ENCODE measurements at regions not wholly inside any gene's neighbourhood (a gene's known extent, or its start where the extent isn't known, plus 50 kb on each side); places are given as distances from the start of the nearest gene placed in this dataset.
A peak's percentile ranks its signal among the peaks of the same experiment; 100 is the strongest.

- no peaks in the 10 kb centered on the region for H3K4me1 Mint-ChIP-seq
- no peak overlapping the region for H3K4me3 Mint-ChIP-seq
- no peaks in the 10 kb centered on the region for H3K27me3 Mint-ChIP-seq
- H3K9me3 Mint-ChIP-seq, result no peaks in the 10 kb centered on the region
- ATAC-seq (replicated peaks), result no peak
- H3K36me3 Mint-ChIP-seq (ENCODE audit: low read depth), result no peaks in the 10 kb centered on the region
- H3K27ac Mint-ChIP-seq, result no peak overlapping the region
These were observed 53.5 kb upstream of the FAM9B start for GRCh38 chrX:9087271-9088040.

DNA sequence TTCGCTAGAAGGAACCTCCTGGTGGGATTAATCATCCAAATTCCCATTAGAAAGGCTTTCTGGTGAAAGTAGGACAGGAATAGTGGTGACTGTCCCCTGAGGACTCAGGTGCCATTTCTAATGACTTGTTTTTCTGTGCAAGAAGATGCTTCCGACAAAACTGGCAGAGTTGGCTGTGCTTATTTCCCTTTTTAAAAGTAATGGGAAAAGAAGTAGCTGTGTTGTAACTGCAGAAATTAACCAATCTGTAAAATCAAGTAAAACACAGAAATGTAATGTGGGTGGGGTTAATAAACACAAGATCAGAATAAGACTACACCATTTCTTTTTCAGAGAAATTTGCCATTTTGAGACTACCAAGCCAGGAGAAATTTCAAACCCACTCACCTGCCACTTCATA lies 55.0 kb upstream of the FAM9B start:
- Mint-ChIP-seq H3K4me3 (no peak overlapping the region), H3K9me3 (no peaks in the 10 kb centered on the region), H3K36me3 (ENCODE audit: low read depth) (no peaks in the 10 kb centered on the region), H3K27ac (no peak overlapping the region), H3K4me1 (no peaks in the 10 kb centered on the region), H3K27me3 (no peaks in the 10 kb centered on the region)
- no peak for ATAC-seq (replicated peaks)

DNA sequence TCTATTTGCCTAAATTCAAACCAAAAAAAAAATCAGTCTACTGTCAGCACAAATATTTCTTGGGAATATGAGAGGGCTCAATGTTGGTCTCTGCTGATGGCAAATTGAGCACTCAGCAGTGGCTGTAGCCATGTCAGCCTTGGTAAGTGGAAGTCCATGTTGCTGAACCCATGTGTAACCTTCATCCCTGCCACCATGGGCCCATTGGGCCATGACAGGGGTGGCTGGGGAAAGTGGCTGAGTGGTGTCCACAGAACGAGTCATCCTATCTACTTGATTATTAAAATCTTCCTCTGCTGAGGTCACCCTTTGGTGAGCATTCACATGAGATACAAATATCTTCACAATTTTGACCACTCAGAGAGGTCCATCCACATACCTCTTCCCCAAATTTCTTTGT lies 56.8 kb upstream of the FAM9B start:
- ATAC-seq (replicated peaks), result no peak
- no peak overlapping the region for H3K27ac Mint-ChIP-seq
- no peaks in the 10 kb centered on the region for H3K4me1 Mint-ChIP-seq
- no peaks in the 10 kb centered on the region for H3K36me3 Mint-ChIP-seq (ENCODE audit: low read depth)
- no peak overlapping the region for H3K4me3 Mint-ChIP-seq
- peaks cover 3% of the 10 kb centered on the region for H3K9me3 Mint-ChIP-seq
- H3K27me3 Mint-ChIP-seq, result no peaks in the 10 kb centered on the region

- Mint-ChIP-seq H3K27me3 (no peaks in the 10 kb centered on the region), H3K4me1 (no peaks in the 10 kb centered on the region), H3K36me3 (ENCODE audit: low read depth) (no peaks in the 10 kb centered on the region), H3K27ac (no peak overlapping the region), H3K9me3 (peaks cover 3% of the 10 kb centered on the region), H3K4me3 (no peak overlapping the region)
- ATAC-seq (replicated peaks), result no peak
These were observed 57.3 kb upstream of the FAM9B start for GRCh38 chrX:9091258-9091657.

DNA sequence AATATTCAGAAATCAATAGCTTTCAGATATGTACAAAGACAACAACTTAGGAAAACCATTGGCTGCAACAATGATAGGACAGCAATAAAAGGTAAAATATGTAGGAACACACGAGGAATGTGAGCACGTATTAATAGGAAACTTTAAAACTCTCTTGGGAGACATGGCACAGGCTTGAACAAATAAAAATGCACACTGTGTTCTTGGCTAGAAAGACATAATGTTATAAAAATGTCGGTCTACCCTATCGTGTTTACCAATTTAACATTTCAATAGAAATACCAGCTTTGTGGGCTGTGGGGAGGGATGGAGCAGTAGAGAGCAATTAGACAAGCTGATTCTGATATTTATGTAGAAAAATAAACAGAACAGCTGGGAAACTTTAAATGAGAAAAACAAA lies 69.0 kb upstream of the FAM9B start:
- Mint-ChIP-seq H3K27me3 (no peaks in the 10 kb centered on the region), H3K36me3 (ENCODE audit: low read depth) (no peaks in the 10 kb centered on the region), H3K4me3 (no peak overlapping the region), H3K27ac (no peak overlapping the region), H3K9me3 (no peaks in the 10 kb centered on the region), H3K4me1 (no peaks in the 10 kb centered on the region)
- ATAC-seq (replicated peaks), result no peak

DNA sequence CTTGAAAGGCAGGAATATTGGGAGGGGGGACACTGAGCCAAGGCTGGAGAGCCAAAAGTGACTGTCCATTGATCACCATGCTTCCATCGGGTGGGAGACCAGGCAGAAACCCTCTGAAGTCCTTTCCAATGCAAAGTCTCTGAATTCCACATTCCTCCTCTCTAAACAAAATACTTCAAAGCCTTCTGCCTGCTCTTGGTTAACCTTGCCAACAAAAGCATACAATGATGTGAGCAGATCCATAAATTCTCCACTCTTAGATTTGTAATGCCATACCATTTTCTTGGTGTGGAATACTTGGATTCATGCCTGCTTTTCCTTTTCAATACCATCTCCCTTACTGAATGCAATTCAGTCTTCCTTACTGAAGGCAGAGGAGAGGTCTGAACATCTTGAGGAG lies 74.1 kb upstream of the FAM9B start:
- ATAC-seq (replicated peaks), result no peak
- no peaks in the 10 kb centered on the region for H3K4me1 Mint-ChIP-seq
- no peaks in the 10 kb centered on the region for H3K9me3 Mint-ChIP-seq
- H3K4me3 Mint-ChIP-seq, result no peak overlapping the region
- H3K27ac Mint-ChIP-seq, result no peak overlapping the region
- no peaks in the 10 kb centered on the region for H3K36me3 Mint-ChIP-seq (ENCODE audit: low read depth)
- no peaks in the 10 kb centered on the region for H3K27me3 Mint-ChIP-seq

GRCh38 chrX:9110808-9111207 lies 76.9 kb upstream of the FAM9B start:
- Mint-ChIP-seq H3K9me3 (no peaks in the 10 kb centered on the region), H3K27me3 (no peaks in the 10 kb centered on the region), H3K4me3 (no peak overlapping the region), H3K27ac (no peak overlapping the region), H3K4me1 (no peaks in the 10 kb centered on the region), H3K36me3 (ENCODE audit: low read depth) (no peaks in the 10 kb centered on the region)
- ATAC-seq (replicated peaks), result no peak

- H3K36me3 Mint-ChIP-seq (ENCODE audit: low read depth), result no peaks in the 10 kb centered on the region
- no peaks in the 10 kb centered on the region for H3K27me3 Mint-ChIP-seq
- no peak overlapping the region for H3K27ac Mint-ChIP-seq
- H3K4me3 Mint-ChIP-seq, result no peak overlapping the region
- no peaks in the 10 kb centered on the region for H3K9me3 Mint-ChIP-seq
- ATAC-seq (replicated peaks), result no peak
- H3K4me1 Mint-ChIP-seq, result no peaks in the 10 kb centered on the region
These were observed 80.3 kb upstream of the FAM9B start for GRCh38 chrX:9114245-9114644.

DNA sequence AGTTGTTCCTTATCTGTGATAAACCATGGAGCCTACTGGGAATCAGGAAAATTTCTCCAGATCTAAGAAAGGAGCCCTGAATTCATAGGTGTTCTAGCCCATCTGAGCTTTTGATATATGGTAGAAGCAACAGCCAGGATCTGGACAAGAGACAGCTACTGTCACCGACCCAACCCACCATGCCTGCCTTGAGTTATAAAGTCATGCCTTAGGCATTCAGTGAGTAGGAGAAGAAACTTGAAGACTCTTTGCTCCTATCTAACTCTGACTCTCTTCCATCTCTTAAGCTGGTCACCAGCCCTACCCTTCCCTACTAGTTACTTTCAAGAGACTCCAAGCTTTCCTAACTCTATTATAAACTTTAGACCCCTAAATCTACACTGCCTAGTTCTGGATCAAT lies 83.9 kb upstream of the FAM9B start:
- H3K9me3 Mint-ChIP-seq, result no peaks in the 10 kb centered on the region
- H3K36me3 Mint-ChIP-seq (ENCODE audit: low read depth), result no peaks in the 10 kb centered on the region
- no peak overlapping the region for H3K27ac Mint-ChIP-seq
- H3K27me3 Mint-ChIP-seq, result no peaks in the 10 kb centered on the region
- ATAC-seq (replicated peaks), result no peak
- no peak overlapping the region for H3K4me3 Mint-ChIP-seq
- H3K4me1 Mint-ChIP-seq, result no peaks in the 10 kb centered on the region

GRCh38 chrX:9122519-9123245 lies 88.8 kb upstream of the FAM9B start:
- Mint-ChIP-seq H3K27ac (no peak overlapping the region), H3K4me1 (no peaks in the 10 kb centered on the region), H3K36me3 (ENCODE audit: low read depth) (no peaks in the 10 kb centered on the region), H3K4me3 (no peak overlapping the region), H3K27me3 (no peaks in the 10 kb centered on the region), H3K9me3 (no peaks in the 10 kb centered on the region)
- no peak for ATAC-seq (replicated peaks)

DNA sequence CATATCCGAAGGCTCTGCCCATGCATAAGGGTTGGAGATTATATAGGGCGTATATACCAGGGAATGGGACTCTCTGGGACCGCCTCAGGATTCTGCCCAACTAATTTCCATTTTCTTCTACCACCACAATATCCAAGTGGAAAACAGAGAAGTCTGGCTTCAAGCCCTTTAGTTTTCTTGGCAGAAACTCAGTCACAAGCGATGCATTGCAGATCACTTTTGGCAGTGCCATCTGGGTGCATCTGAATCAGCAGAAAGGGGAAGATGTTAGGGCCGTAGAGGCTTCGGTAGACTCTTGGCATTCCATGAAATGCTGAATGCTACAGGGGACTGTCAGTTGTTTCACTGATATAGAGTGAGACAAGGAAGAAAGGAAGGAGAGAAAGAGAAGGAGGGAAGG lies 94.1 kb upstream of the FAM9B start:
- no peak overlapping the region for H3K27ac Mint-ChIP-seq
- peaks cover 11% of the 10 kb centered on the region for H3K4me1 Mint-ChIP-seq
- no peaks in the 10 kb centered on the region for H3K9me3 Mint-ChIP-seq
- no peak for ATAC-seq (replicated peaks)
- no peaks in the 10 kb centered on the region for H3K36me3 Mint-ChIP-seq (ENCODE audit: low read depth)
- no peak overlapping the region for H3K4me3 Mint-ChIP-seq
- H3K27me3 Mint-ChIP-seq, result no peaks in the 10 kb centered on the region

DNA sequence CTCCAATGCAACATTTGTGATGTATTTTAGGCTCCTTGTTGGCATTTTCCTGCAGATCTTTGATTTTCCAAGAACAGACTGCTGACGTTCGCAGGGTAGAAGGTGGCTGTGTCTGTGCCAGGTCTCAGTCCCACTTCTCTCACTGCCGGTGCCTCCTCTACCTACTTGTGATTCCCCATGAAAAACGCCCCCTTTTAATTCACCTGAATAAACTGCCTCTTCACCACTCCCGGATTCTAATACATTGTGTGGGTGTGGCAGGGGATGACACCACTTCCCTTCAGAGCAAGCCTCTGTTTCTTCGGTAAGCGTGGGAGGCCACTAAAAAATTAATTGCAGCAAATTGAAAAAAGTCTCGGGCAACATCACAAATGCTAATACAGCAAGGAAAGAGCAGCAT lies 96.1 kb upstream of the FAM9B start:
- ATAC-seq (replicated peaks), result no peak

GRCh38 chrX:9131066-9131465 lies 97.1 kb upstream of the FAM9B start:
- peaks cover 11% of the 10 kb centered on the region for H3K4me1 Mint-ChIP-seq
- H3K9me3 Mint-ChIP-seq, result no peaks in the 10 kb centered on the region
- H3K4me3 Mint-ChIP-seq, result peak overlapping the region; percentile 47
- peak overlapping the region; percentile 74 for H3K27ac Mint-ChIP-seq
- no peaks in the 10 kb centered on the region for H3K36me3 Mint-ChIP-seq (ENCODE audit: low read depth)
- H3K27me3 Mint-ChIP-seq, result no peaks in the 10 kb centered on the region
- peak; percentile 100 for ATAC-seq (replicated peaks)

More for the DNA sequence above, 96.1 kb upstream of the FAM9B start:
- peak overlapping the region; percentile 47 for H3K4me3 Mint-ChIP-seq
- peaks cover 11% of the 10 kb centered on the region for H3K4me1 Mint-ChIP-seq
- peak overlapping the region; percentile 74 for H3K27ac Mint-ChIP-seq
- no peaks in the 10 kb centered on the region for H3K36me3 Mint-ChIP-seq (ENCODE audit: low read depth)
- H3K27me3 Mint-ChIP-seq, result no peaks in the 10 kb centered on the region
- no peaks in the 10 kb centered on the region for H3K9me3 Mint-ChIP-seq

DNA sequence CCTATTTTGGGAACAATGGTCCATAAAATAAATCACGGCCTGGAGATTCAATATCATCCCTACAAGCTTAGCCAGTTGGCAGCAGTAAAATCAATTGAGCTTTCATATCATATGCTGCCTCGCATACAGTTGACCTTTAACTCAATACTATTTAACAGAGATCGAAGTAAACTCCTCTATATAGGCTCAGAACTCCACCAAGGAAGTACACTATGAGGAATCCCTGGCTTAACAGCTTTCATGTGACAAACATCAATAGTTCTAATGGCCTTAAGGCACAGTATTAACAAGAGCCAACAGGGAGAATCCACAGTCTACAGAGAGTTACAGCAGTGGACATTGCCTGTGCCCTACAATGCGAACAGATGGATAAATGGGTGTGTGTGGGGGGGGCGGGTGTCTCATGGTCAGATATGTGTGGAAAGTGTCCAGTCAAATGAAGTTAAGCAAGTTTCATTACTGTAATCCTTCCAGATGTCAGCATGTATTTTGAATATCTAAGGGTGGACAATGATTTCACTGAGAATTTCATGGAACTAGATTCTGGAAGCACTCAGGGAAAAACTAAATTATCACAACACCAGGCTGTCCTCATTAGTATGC lies 98.2 kb upstream of the FAM9B start:
- ATAC-seq (replicated peaks), result no peak
- no peak overlapping the region for H3K4me3 Mint-ChIP-seq
- H3K27me3 Mint-ChIP-seq, result no peaks in the 10 kb centered on the region
- no peaks in the 10 kb centered on the region for H3K36me3 Mint-ChIP-seq (ENCODE audit: low read depth)
- H3K27ac Mint-ChIP-seq, result no peak overlapping the region
- peaks cover 11% of the 10 kb centered on the region for H3K4me1 Mint-ChIP-seq
- H3K9me3 Mint-ChIP-seq, result no peaks in the 10 kb centered on the region

DNA sequence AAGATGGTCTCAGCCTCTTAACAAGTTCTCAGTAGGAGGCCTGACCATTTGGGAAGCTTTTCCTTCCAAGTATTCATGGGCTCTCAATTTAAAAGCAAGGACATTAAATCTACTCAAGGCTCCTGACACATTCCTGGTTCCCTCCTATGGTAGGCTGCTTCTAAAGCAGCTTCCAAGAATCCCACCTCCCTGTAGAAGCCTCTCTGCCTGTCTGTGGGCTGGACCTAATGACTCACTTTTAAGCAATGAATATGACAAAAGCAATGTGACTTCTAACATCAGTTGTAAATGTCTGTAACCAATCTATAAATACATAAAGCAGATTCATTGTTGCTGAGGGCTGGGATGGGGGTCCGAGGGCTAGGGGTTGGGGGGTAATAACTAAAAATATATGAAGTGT lies 99.5 kb upstream of the FAM9B start:
- Mint-ChIP-seq H3K27ac (no peak overlapping the region), H3K36me3 (ENCODE audit: low read depth) (no peaks in the 10 kb centered on the region), H3K4me3 (no peak overlapping the region), H3K9me3 (no peaks in the 10 kb centered on the region), H3K27me3 (no peaks in the 10 kb centered on the region), H3K4me1 (peaks cover 11% of the 10 kb centered on the region)
- ATAC-seq (replicated peaks), result no peak
